ENCODE measurements at regions not wholly inside any gene's neighbourhood (a gene's known extent, or its start where the extent isn't known, plus 50 kb on each side); places are given as distances from the start of the nearest gene placed in this dataset.

GRCh38 chr14:95466506-95466905 lies 49.9 kb downstream of the SYNE3 start:
- H3K4me2 ChIP-seq (ENCODE audit: low read depth, low read length, poor library complexity, severe bottlenecking): no peak overlapping the region
- H3K9me3 ChIP-seq (ENCODE audit: insufficient read depth, low read length): no peaks in the 10 kb centered on the region
- no peaks in the 10 kb centered on the region for H3K79me2 ChIP-seq (ENCODE audit: insufficient read depth, low read length)
- no peak overlapping the region for H2AFZ ChIP-seq (ENCODE audit: low read depth, low read length, severe bottlenecking)
- no peaks in the 10 kb centered on the region for H3F3A ChIP-seq (ENCODE audit: insufficient read depth)
- H3K36me3 ChIP-seq (ENCODE audit: low read length): no peaks in the 10 kb centered on the region
- H4K20me1 ChIP-seq (ENCODE audit: low read depth, low read length): no peaks in the 10 kb centered on the region
- H3K27me3 ChIP-seq (ENCODE audit: low read length): no peaks in the 10 kb centered on the region
- TF ChIP-seq CTCF (IDR thresholded peaks at IDR 0.05; ENCODE audit: insufficient read depth, low read length, poor library complexity, severe bottlenecking): no peak
- no peak for TF ChIP-seq EZH2phosphoT487 (conservative IDR thresholded peaks at IDR 0.05; ENCODE audit: low read length)
- H3K9me2 ChIP-seq (replicated peaks; ENCODE audit: insufficient read depth, low read length): no peaks in the 10 kb centered on the region
- no peak overlapping the region for H3K4me3 ChIP-seq (ENCODE audit: insufficient read depth, low read length, poor library complexity, severe bottlenecking)
- no peak overlapping the region for H3K27ac ChIP-seq (ENCODE audit: low read depth, low read length)
- H3K9ac ChIP-seq (ENCODE audit: low read length): no peak overlapping the region

- Histone ChIP-seq H3K9me2 (replicated peaks; ENCODE audit: insufficient read depth, low read length) (no peaks in the 10 kb centered on the region), H3K27ac (ENCODE audit: low read depth, low read length) (no peak overlapping the region)
These were observed 50.5 kb downstream of the SYNE3 start for GRCh38 chr14:95465936-95466335.

GRCh38 chr14:95465358-95465757 lies 51.1 kb downstream of the SYNE3 start:
- TF ChIP-seq EZH2phosphoT487 (conservative IDR thresholded peaks at IDR 0.05; ENCODE audit: low read length): no peak
- no peak for TF ChIP-seq CTCF (IDR thresholded peaks at IDR 0.05; ENCODE audit: insufficient read depth, low read length, poor library complexity, severe bottlenecking)
- Histone ChIP-seq H3K4me2 (ENCODE audit: low read depth, low read length, poor library complexity, severe bottlenecking) (no peak overlapping the region), H3K79me2 (ENCODE audit: insufficient read depth, low read length) (no peaks in the 10 kb centered on the region), H3K9ac (ENCODE audit: low read length) (no peak overlapping the region), H3K9me2 (replicated peaks; ENCODE audit: insufficient read depth, low read length) (no peaks in the 10 kb centered on the region), H2AFZ (ENCODE audit: low read depth, low read length, severe bottlenecking) (no peak overlapping the region), H3F3A (ENCODE audit: insufficient read depth) (no peaks in the 10 kb centered on the region), H3K27me3 (ENCODE audit: low read length) (no peaks in the 10 kb centered on the region), H3K36me3 (ENCODE audit: low read length) (no peaks in the 10 kb centered on the region), H4K20me1 (ENCODE audit: low read depth, low read length) (no peaks in the 10 kb centered on the region), H3K4me3 (ENCODE audit: insufficient read depth, low read length, poor library complexity, severe bottlenecking) (no peak overlapping the region), H3K9me3 (ENCODE audit: insufficient read depth, low read length) (no peaks in the 10 kb centered on the region), H3K27ac (ENCODE audit: low read depth, low read length) (no peak overlapping the region)

More at GRCh38 chr14:95465936-95466335, 50.5 kb downstream of the SYNE3 start:
- Histone ChIP-seq H3K9ac (ENCODE audit: low read length) (no peak overlapping the region), H3F3A (ENCODE audit: insufficient read depth) (no peaks in the 10 kb centered on the region), H3K4me3 (ENCODE audit: insufficient read depth, low read length, poor library complexity, severe bottlenecking) (no peak overlapping the region), H3K9me3 (ENCODE audit: insufficient read depth, low read length) (no peaks in the 10 kb centered on the region), H4K20me1 (ENCODE audit: low read depth, low read length) (no peaks in the 10 kb centered on the region), H3K4me2 (ENCODE audit: low read depth, low read length, poor library complexity, severe bottlenecking) (no peak overlapping the region), H2AFZ (ENCODE audit: low read depth, low read length, severe bottlenecking) (no peak overlapping the region), H3K27me3 (ENCODE audit: low read length) (no peaks in the 10 kb centered on the region), H3K36me3 (ENCODE audit: low read length) (no peaks in the 10 kb centered on the region), H3K79me2 (ENCODE audit: insufficient read depth, low read length) (no peaks in the 10 kb centered on the region)
- TF ChIP-seq CTCF (IDR thresholded peaks at IDR 0.05; ENCODE audit: insufficient read depth, low read length, poor library complexity, severe bottlenecking): no peak
- no peak for TF ChIP-seq EZH2phosphoT487 (conservative IDR thresholded peaks at IDR 0.05; ENCODE audit: low read length)
